DOHH2 (cell line): ENCODE measurements at regions not wholly inside any gene's neighbourhood (a gene's known extent, or its start where the extent isn't known, plus 50 kb on each side); places are given as distances from the start of the nearest gene placed in this dataset.

Source experiments
- H3F3A ChIP-seq: fragments of 200-600 bp; sonication (generic), shearing (Covaris generic); 2 replicates; pipeline ENCODE4 v1.6.0; 2016; ENCODE audit warnings: antibody characterized with exemption, mild to moderate bottlenecking; ENCODE audit not compliant: control insufficient read depth, insufficient read depth
- H3K27ac ChIP-seq: fragments of 200-600 bp; sonication (generic); 2 replicates; pipeline ENCODE4 v1.5.1; 2014; ENCODE audit warnings: low read depth, mild to moderate bottlenecking, low read length, moderate library complexity
- H3K27me3 ChIP-seq: fragments of 200-600 bp; sonication (generic); 2 replicates; pipeline ENCODE4 v1.6.1; 2014; ENCODE audit warnings: mild to moderate bottlenecking, low read length, mixed read lengths; ENCODE audit not compliant: control insufficient read depth
- H3K36me3 ChIP-seq: fragments of 200-600 bp; sonication (generic); 2 replicates; pipeline ENCODE4 v1.6.1; 2014; ENCODE audit warnings: mild to moderate bottlenecking, low read length, moderate library complexity, mixed read lengths; ENCODE audit not compliant: control insufficient read depth
- H3K4me1 ChIP-seq: fragments of 200-600 bp; sonication (generic); 2 replicates; pipeline ENCODE4 v1.6.1; 2014; ENCODE audit warnings: mild to moderate bottlenecking, low read length, mixed read lengths; ENCODE audit not compliant: control insufficient read depth
- H3K4me2 ChIP-seq: fragments of 200-600 bp; sonication (generic); 2 replicates; pipeline ENCODE4 v1.6.0; 2014; ENCODE audit warnings: mild to moderate bottlenecking, low read length, moderate library complexity
- H3K4me3 ChIP-seq: fragments of 200-600 bp; sonication (generic); 2 replicates; pipeline ENCODE4 v1.5.1; 2014; ENCODE audit warnings: mild to moderate bottlenecking, low read length, mixed read lengths
- H3K79me2 ChIP-seq: fragments of 200-600 bp; sonication (generic); 2 replicates; pipeline ENCODE4 v1.6.1; 2014; ENCODE audit warnings: mild to moderate bottlenecking, low read length, mixed read lengths; ENCODE audit not compliant: control insufficient read depth
- H3K9me2 ChIP-seq: fragments of 200-600 bp; sonication (generic); replicated peaks from 2 replicates; pipeline ENCODE4 v1.6.1; 2014; ENCODE audit warnings: mild to moderate bottlenecking, low read length, mixed read lengths; ENCODE audit not compliant: control insufficient read depth
- H3K9me3 ChIP-seq: fragments of 200-600 bp; sonication (generic); 2 replicates; pipeline ENCODE4 v1.6.1; 2014; ENCODE audit warnings: antibody characterized with exemption, low read length, mixed read lengths; ENCODE audit not compliant: control insufficient read depth, insufficient read depth
- H4K20me1 ChIP-seq: fragments of 200-600 bp; sonication (generic); 2 replicates; pipeline ENCODE4 v1.6.0; 2014; ENCODE audit warnings: low read depth, mild to moderate bottlenecking, antibody characterized with exemption, low read length, moderate library complexity; ENCODE audit not compliant: control insufficient read depth, insufficient read depth
- CTCF ChIP-seq: fragments of 200-600 bp; sonication (generic); IDR thresholded peaks from one replicate; pipeline ENCODE4 v1.5.1; 2014; ENCODE audit warnings: antibody characterized with exemption, mild to moderate bottlenecking, low read depth, low read length; ENCODE audit not compliant: poor library complexity, severe bottlenecking
- EZH2phosphoT487 ChIP-seq: fragments of 200-600 bp; sonication (generic); IDR thresholded peaks from 2 replicates; pipeline ENCODE4 v1.6.1; 2017; ENCODE audit warnings: borderline replicate concordance, mild to moderate bottlenecking, antibody characterized with exemption, low read length, moderate library complexity, mixed read lengths

GRCh38 chr3:64766440-64766839, 78.6 kb upstream of the ADAMTS9 start:
- no peaks in the 10 kb centered on the region for H3K36me3 ChIP-seq
- no peaks in the 10 kb centered on the region for H3K79me2 ChIP-seq
- H3K27me3 ChIP-seq: no peaks in the 10 kb centered on the region
- H3K4me1 ChIP-seq: no peaks in the 10 kb centered on the region
- TF ChIP-seq CTCF (no peak), EZH2phosphoT487 (no peak)
- H3K4me3 ChIP-seq: no peak overlapping the region
- H3K4me2 ChIP-seq: no peak overlapping the region
- H3K27ac ChIP-seq: no peak overlapping the region
- H3K9me2 ChIP-seq: no peaks in the 10 kb centered on the region
- H4K20me1 ChIP-seq: no peaks in the 10 kb centered on the region
- H3K9me3 ChIP-seq: no peaks in the 10 kb centered on the region
- H3F3A ChIP-seq: no peaks in the 10 kb centered on the region

- no peaks in the 10 kb centered on the region for H3K9me3 ChIP-seq
- H3K79me2 ChIP-seq: no peaks in the 10 kb centered on the region
- H3K4me2 ChIP-seq: no peak overlapping the region
- H4K20me1 ChIP-seq: no peaks in the 10 kb centered on the region
- H3K4me3 ChIP-seq: no peak overlapping the region
- H3F3A ChIP-seq: no peaks in the 10 kb centered on the region
- H3K36me3 ChIP-seq: no peaks in the 10 kb centered on the region
- no peaks in the 10 kb centered on the region for H3K9me2 ChIP-seq
- no peaks in the 10 kb centered on the region for H3K4me1 ChIP-seq
- TF ChIP-seq CTCF: no peak
- TF ChIP-seq EZH2phosphoT487: no peak
- H3K27ac ChIP-seq: no peak overlapping the region
- H3K27me3 ChIP-seq: no peaks in the 10 kb centered on the region
Observed at GRCh38 chr3:64765947-64766346, 78.1 kb upstream of the ADAMTS9 start.

- Histone ChIP-seq H3K9me2 (no peaks in the 10 kb centered on the region), H3K4me2 (no peak overlapping the region), H3F3A (no peaks in the 10 kb centered on the region), H3K79me2 (no peaks in the 10 kb centered on the region), H3K4me3 (no peak overlapping the region), H3K27me3 (no peaks in the 10 kb centered on the region), H3K4me1 (no peaks in the 10 kb centered on the region), H3K9me3 (no peaks in the 10 kb centered on the region), H3K27ac (no peak overlapping the region), H4K20me1 (no peaks in the 10 kb centered on the region), H3K36me3 (no peaks in the 10 kb centered on the region)
- TF ChIP-seq CTCF: no peak
- no peak for TF ChIP-seq EZH2phosphoT487
Observed at GRCh38 chr3:64764386-64764929, 76.7 kb upstream of the ADAMTS9 start.

- no peak overlapping the region for H3K4me2 ChIP-seq
- H3K4me3 ChIP-seq: no peak overlapping the region
- no peaks in the 10 kb centered on the region for H3K9me2 ChIP-seq
- no peaks in the 10 kb centered on the region for H3K79me2 ChIP-seq
- H3K9me3 ChIP-seq: no peaks in the 10 kb centered on the region
- H3K36me3 ChIP-seq: no peaks in the 10 kb centered on the region
- TF ChIP-seq CTCF: no peak
- TF ChIP-seq EZH2phosphoT487: no peak
- H3K4me1 ChIP-seq: no peaks in the 10 kb centered on the region
- no peaks in the 10 kb centered on the region for H3K27me3 ChIP-seq
- no peak overlapping the region for H3K27ac ChIP-seq
- no peaks in the 10 kb centered on the region for H3F3A ChIP-seq
- H4K20me1 ChIP-seq: no peaks in the 10 kb centered on the region
Observed at GRCh38 chr3:64763980-64764379, 76.2 kb upstream of the ADAMTS9 start.
